ENCODE measurements at regions not wholly inside any gene's neighbourhood (a gene's known extent, or its start where the extent isn't known, plus 50 kb on each side); places are given as distances from the start of the nearest gene placed in this dataset.

GRCh38 chr16:65446427-65446826 is 324.6 kb upstream of the CDH11 start:
- H3K9me3 Mint-ChIP-seq (ENCODE audit: low read depth), result peaks cover 11% of the 10 kb centered on the region
- no peak overlapping the region for H3K27ac Mint-ChIP-seq (ENCODE audit: unreplicated experiment)
- H3K36me3 Mint-ChIP-seq (ENCODE audit: low read depth), result peaks cover 8% of the 10 kb centered on the region
- no peak for TF ChIP-seq CTCF (IDR thresholded peaks at IDR 0.05)
- peaks cover 3% of the 10 kb centered on the region for H3K4me1 Mint-ChIP-seq (ENCODE audit: low read depth)
- no peaks in the 10 kb centered on the region for H3K27me3 Mint-ChIP-seq (ENCODE audit: low read depth)
- no peak for DNase-seq (ENCODE audit: low spot score)
- no peak overlapping the region for H3K4me3 Mint-ChIP-seq (ENCODE audit: unreplicated experiment)

- no peak overlapping the region for H3K27ac Mint-ChIP-seq (ENCODE audit: unreplicated experiment)
- H3K4me3 Mint-ChIP-seq (ENCODE audit: unreplicated experiment), result no peak overlapping the region
- no peak for DNase-seq (ENCODE audit: low spot score)
- peaks cover 11% of the 10 kb centered on the region for H3K9me3 Mint-ChIP-seq (ENCODE audit: low read depth)
- peaks cover 3% of the 10 kb centered on the region for H3K4me1 Mint-ChIP-seq (ENCODE audit: low read depth)
- no peaks in the 10 kb centered on the region for H3K27me3 Mint-ChIP-seq (ENCODE audit: low read depth)
- peaks cover 8% of the 10 kb centered on the region for H3K36me3 Mint-ChIP-seq (ENCODE audit: low read depth)
- TF ChIP-seq CTCF (IDR thresholded peaks at IDR 0.05), result no peak
Observed at GRCh38 chr16:65445313-65446260, 323.7 kb upstream of the CDH11 start.

GRCh38 chr16:65441501-65441900 is 319.6 kb upstream of the CDH11 start:
- no peak for DNase-seq (ENCODE audit: low spot score)
- H3K27me3 Mint-ChIP-seq (ENCODE audit: low read depth), result no peaks in the 10 kb centered on the region
- TF ChIP-seq CTCF (IDR thresholded peaks at IDR 0.05), result no peak
- no peaks in the 10 kb centered on the region for H3K9me3 Mint-ChIP-seq (ENCODE audit: low read depth)
- H3K4me3 Mint-ChIP-seq (ENCODE audit: unreplicated experiment), result no peak overlapping the region
- H3K27ac Mint-ChIP-seq (ENCODE audit: unreplicated experiment), result no peak overlapping the region
- peaks cover 3% of the 10 kb centered on the region for H3K4me1 Mint-ChIP-seq (ENCODE audit: low read depth)
- no peaks in the 10 kb centered on the region for H3K36me3 Mint-ChIP-seq (ENCODE audit: low read depth)

- Mint-ChIP-seq H3K4me3 (ENCODE audit: unreplicated experiment) (no peak overlapping the region), H3K36me3 (ENCODE audit: low read depth) (no peaks in the 10 kb centered on the region), H3K27me3 (ENCODE audit: low read depth) (no peaks in the 10 kb centered on the region), H3K4me1 (ENCODE audit: low read depth) (no peaks in the 10 kb centered on the region), H3K27ac (ENCODE audit: unreplicated experiment) (no peak overlapping the region), H3K9me3 (ENCODE audit: low read depth) (no peaks in the 10 kb centered on the region)
- no peak for DNase-seq (ENCODE audit: low spot score)
- no peak for TF ChIP-seq CTCF (IDR thresholded peaks at IDR 0.05)
Observed at GRCh38 chr16:65429504-65430181, 307.8 kb upstream of the CDH11 start.

GRCh38 chr16:65426484-65426883 is 304.6 kb upstream of the CDH11 start:
- H3K4me3 Mint-ChIP-seq (ENCODE audit: unreplicated experiment), result no peak overlapping the region
- H3K36me3 Mint-ChIP-seq (ENCODE audit: low read depth), result peaks cover 1% of the 10 kb centered on the region
- no peak overlapping the region for H3K27ac Mint-ChIP-seq (ENCODE audit: unreplicated experiment)
- no peak for TF ChIP-seq CTCF (IDR thresholded peaks at IDR 0.05)
- H3K4me1 Mint-ChIP-seq (ENCODE audit: low read depth), result no peaks in the 10 kb centered on the region
- no peak for DNase-seq (ENCODE audit: low spot score)
- no peaks in the 10 kb centered on the region for H3K9me3 Mint-ChIP-seq (ENCODE audit: low read depth)
- H3K27me3 Mint-ChIP-seq (ENCODE audit: low read depth), result no peaks in the 10 kb centered on the region
